GM23338 (cell line): ENCODE measurements at regions not wholly inside any gene's neighbourhood (a gene's known extent, or its start where the extent isn't known, plus 50 kb on each side); places are given as distances from the start of the nearest gene placed in this dataset.
A peak's percentile ranks its signal among the peaks of the same experiment; 100 is the strongest.

Experiments used
- ATAC-seq: fragments of 200-7000 bp; cut with Tn5 transposase; 3 replicates; pipeline ENCODE4 v1.9.1; 2020
- DNase-seq: peaks from one replicate; pipeline ENCODE4 v3.0.0-alpha.2; 2015; ENCODE audit warnings: low spot score
- H2AFZ ChIP-seq: fragments of 200-600 bp; sonication (generic); 2 replicates; pipeline ENCODE4 v1.8.0; 2016; ENCODE audit warnings: antibody characterized with exemption, mild to moderate bottlenecking, moderate library complexity
- H3F3A ChIP-seq: fragments of 200-600 bp; sonication (generic); replicated peaks from 2 replicates; pipeline ENCODE4 v1.8.0; 2017; ENCODE audit warnings: antibody characterized with exemption, mixed run types, low read depth
- H3K27ac ChIP-seq: fragments of 200-600 bp; sonication (generic); 2 replicates; pipeline ENCODE4 v1.6.1; 2016; ENCODE audit warnings: low read depth
- H3K27me3 ChIP-seq: fragments of 200-600 bp; sonication (generic); 2 replicates; pipeline ENCODE4 v1.8.0; 2016; ENCODE audit warnings: mild to moderate bottlenecking, mixed run types, moderate library complexity; ENCODE audit not compliant: insufficient read depth
- H3K36me3 ChIP-seq: fragments of 200-600 bp; sonication (generic); 2 replicates; pipeline ENCODE4 v1.8.0; 2016; ENCODE audit warnings: mild to moderate bottlenecking; ENCODE audit not compliant: insufficient read depth
- H3K4me1 ChIP-seq: fragments of 200-600 bp; sonication (generic); 2 replicates; pipeline ENCODE4 v1.8.0; 2016; ENCODE audit warnings: mild to moderate bottlenecking, moderate library complexity; ENCODE audit not compliant: insufficient read depth
- H3K4me2 ChIP-seq: fragments of 200-600 bp; sonication (generic); 2 replicates; pipeline ENCODE4 v1.7.1; 2017; ENCODE audit warnings: mixed run types
- H3K4me3 ChIP-seq: fragments of 200-600 bp; sonication (generic); 2 replicates; pipeline ENCODE4 v1.6.1; 2016; ENCODE audit warnings: mixed run types
- H3K79me2 ChIP-seq: fragments of 200-600 bp; sonication (generic); replicated peaks from 2 replicates; pipeline ENCODE4 v1.8.0; 2017; ENCODE audit warnings: mild to moderate bottlenecking; ENCODE audit not compliant: insufficient read depth
- H3K9me2 ChIP-seq: fragments of 200-600 bp; sonication (generic); 2 replicates; pipeline ENCODE4 v1.8.0; 2017; ENCODE audit not compliant: insufficient read depth
- H4K20me1 ChIP-seq: fragments of 200-600 bp; sonication (generic); replicated peaks from 2 replicates; pipeline ENCODE4 v1.8.0; 2017; ENCODE audit warnings: mild to moderate bottlenecking; ENCODE audit not compliant: insufficient read depth
- H3K27ac Mint-ChIP-seq: 2 replicates; pipeline ENCODE4 v1.8.0; 2020; ENCODE audit warnings: inconsistent platforms, mild to moderate bottlenecking, moderate library complexity, mixed read lengths
- H3K27me3 Mint-ChIP-seq: 3 replicates; pipeline ENCODE4 v1.8.0; 2022; ENCODE audit warnings: low read depth, mild to moderate bottlenecking, moderate library complexity, mixed read lengths, inconsistent platforms; ENCODE audit not compliant: insufficient read depth, poor library complexity
- H3K36me3 Mint-ChIP-seq: 3 replicates; pipeline ENCODE4 v1.8.0; 2021; ENCODE audit warnings: low read depth, mild to moderate bottlenecking, inconsistent platforms, moderate library complexity, mixed read lengths
- H3K4me1 Mint-ChIP-seq: 3 replicates; pipeline ENCODE4 v1.8.0; 2020; ENCODE audit warnings: mild to moderate bottlenecking, inconsistent platforms, mixed read lengths
- H3K4me3 Mint-ChIP-seq: 3 replicates; pipeline ENCODE4 v1.8.0; 2021; ENCODE audit warnings: moderate library complexity, mild to moderate bottlenecking, inconsistent platforms, mixed read lengths
- H3K9me3 Mint-ChIP-seq: 3 replicates; pipeline ENCODE4 v1.8.0; 2020; ENCODE audit warnings: moderate library complexity, mild to moderate bottlenecking, inconsistent platforms, mixed read lengths
- CREB1 ChIP-seq: fragments of 250-450 bp; sonication (Bioruptor Pico); IDR thresholded peaks from 2 replicates; pipeline ENCODE4 v1.5.0; 2020; ENCODE audit warnings: low read depth, mild to moderate bottlenecking, moderate library complexity
- EZH2 ChIP-seq: fragments of 200-600 bp; sonication (generic); IDR thresholded peaks from one replicate; pipeline ENCODE4 v1.8.0; 2017; ENCODE audit warnings: antibody characterized with exemption, mild to moderate bottlenecking, low read depth; ENCODE audit not compliant: unreplicated experiment
- EZH2phosphoT487 ChIP-seq: fragments of 200-600 bp; sonication (generic); IDR thresholded peaks from one replicate; pipeline ENCODE4 v1.8.1; 2018; ENCODE audit warnings: antibody characterized with exemption; ENCODE audit not compliant: unreplicated experiment
- JUNB ChIP-seq: IDR thresholded peaks from one replicate; pipeline ENCODE4 v1.6.1; 2016; ENCODE audit warnings: antibody characterized with exemption; ENCODE audit not compliant: unreplicated experiment
- NANOG ChIP-seq: IDR thresholded peaks from 2 replicates; pipeline ENCODE4 v1.6.1; 2016; ENCODE audit warnings: antibody characterized with exemption, borderline replicate concordance
- POLR2AphosphoS5 ChIP-seq: IDR thresholded peaks from 2 replicates; pipeline ENCODE4 v1.6.1; 2016; ENCODE audit warnings: antibody characterized with exemption, low read depth
- REST ChIP-seq: IDR thresholded peaks from one replicate; pipeline ENCODE4 v1.6.1; 2018; ENCODE audit warnings: antibody characterized with exemption; ENCODE audit not compliant: unreplicated experiment
- STAT1 ChIP-seq: IDR thresholded peaks from one replicate; pipeline ENCODE4 v1.6.1; 2016; ENCODE audit warnings: antibody characterized with exemption; ENCODE audit not compliant: unreplicated experiment
- TF ChIP-seq, protein P1 (sequence below), 2 experiments: fragments of 200-600 bp in 1 of 2; sonication (generic) in 1 of 2; conservative IDR thresholded peaks; 2 replicates each; pipeline versions ENCODE4 v1.5.1 to v1.6.1; 2016 to 2017; ENCODE audit warnings: antibody characterized with exemption in 2 of 2, low read depth in 2 of 2, mild to moderate bottlenecking in 2 of 2, moderate library complexity in 1 of 2

DNA sequence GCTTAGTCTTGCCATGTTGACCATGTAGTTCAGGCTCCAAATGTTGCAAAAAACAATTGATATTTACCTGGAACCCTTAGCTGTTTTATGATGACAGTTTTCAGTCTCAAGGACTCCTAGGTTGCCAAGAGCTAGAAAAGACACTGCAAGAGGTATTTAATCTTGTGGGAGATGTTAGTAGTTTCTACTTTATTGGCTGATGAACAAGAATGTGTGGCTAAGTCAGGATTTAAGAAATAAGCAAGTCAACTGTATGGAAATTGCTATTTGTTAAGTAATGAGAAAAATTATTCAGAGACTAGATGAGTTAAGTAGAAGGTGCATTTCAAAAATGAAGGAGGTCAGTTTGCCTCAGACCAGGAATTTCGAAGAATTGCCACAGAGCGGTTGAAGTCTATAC is 639.7 kb upstream of the USP24 start:
- Histone ChIP-seq H3K27me3 (no peaks in the 10 kb centered on the region), H4K20me1 (no peaks in the 10 kb centered on the region), H3K9me2 (no peaks in the 10 kb centered on the region), H3K4me2 (no peak overlapping the region), H3K4me3 (no peak overlapping the region), H2AFZ (no peak overlapping the region), H3K36me3 (no peaks in the 10 kb centered on the region), H3K4me1 (no peaks in the 10 kb centered on the region), H3K79me2 (no peaks in the 10 kb centered on the region), H3F3A (no peaks in the 10 kb centered on the region), H3K27ac (no peak overlapping the region)
- Mint-ChIP-seq H3K27ac (no peak overlapping the region), H3K27me3 (peaks cover 4% of the 10 kb centered on the region), H3K4me1 (peaks cover 3% of the 10 kb centered on the region; the same call in 1 of the 3 replicates), H3K9me3 (no peaks in the 10 kb centered on the region), H3K4me3 (no peak overlapping the region), H3K36me3 (no peaks in the 10 kb centered on the region)
- DNase-seq: no peak
- ATAC-seq: no peak
- TF ChIP-seq REST (no peak), CREB1 (no peak), NANOG (no peak), JUNB (no peak), STAT1 (no peak), EZH2phosphoT487 (no peak)

DNA sequence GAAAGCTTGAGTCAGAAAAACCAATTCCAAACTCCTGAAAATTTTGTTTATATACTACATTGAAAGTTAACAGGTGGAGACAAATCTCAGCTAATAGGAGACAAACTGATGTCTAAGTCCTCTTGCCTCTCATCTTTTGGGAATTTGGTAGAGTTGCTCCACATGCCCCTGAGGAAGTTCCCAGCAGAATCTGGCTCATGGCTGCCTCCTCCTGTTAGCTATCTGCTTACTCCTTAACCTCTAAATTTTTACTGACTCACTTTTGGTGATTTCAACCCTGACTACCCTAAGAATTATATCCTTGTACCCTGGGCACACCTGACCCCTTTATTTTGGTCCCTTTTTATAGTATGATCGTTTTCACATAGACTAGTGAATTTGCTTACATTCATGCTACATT is 633.7 kb upstream of the USP24 start:
- DNase-seq (peak; percentile 68), ATAC-seq (peak; percentile 72)
- Mint-ChIP-seq H3K4me3 (no peak overlapping the region), H3K36me3 (no peaks in the 10 kb centered on the region), H3K27me3 (no peaks in the 10 kb centered on the region), H3K4me1 (no peaks in the 10 kb centered on the region), H3K27ac (peak overlapping the region; percentile 33; the same call in 1 of the 2 replicates), H3K9me3 (no peaks in the 10 kb centered on the region)
- no peak overlapping the region for H3K4me3 ChIP-seq
- H3K4me2 ChIP-seq: no peak overlapping the region
- no peak for TF ChIP-seq EZH2
- TF ChIP-seq, protein P1, sequence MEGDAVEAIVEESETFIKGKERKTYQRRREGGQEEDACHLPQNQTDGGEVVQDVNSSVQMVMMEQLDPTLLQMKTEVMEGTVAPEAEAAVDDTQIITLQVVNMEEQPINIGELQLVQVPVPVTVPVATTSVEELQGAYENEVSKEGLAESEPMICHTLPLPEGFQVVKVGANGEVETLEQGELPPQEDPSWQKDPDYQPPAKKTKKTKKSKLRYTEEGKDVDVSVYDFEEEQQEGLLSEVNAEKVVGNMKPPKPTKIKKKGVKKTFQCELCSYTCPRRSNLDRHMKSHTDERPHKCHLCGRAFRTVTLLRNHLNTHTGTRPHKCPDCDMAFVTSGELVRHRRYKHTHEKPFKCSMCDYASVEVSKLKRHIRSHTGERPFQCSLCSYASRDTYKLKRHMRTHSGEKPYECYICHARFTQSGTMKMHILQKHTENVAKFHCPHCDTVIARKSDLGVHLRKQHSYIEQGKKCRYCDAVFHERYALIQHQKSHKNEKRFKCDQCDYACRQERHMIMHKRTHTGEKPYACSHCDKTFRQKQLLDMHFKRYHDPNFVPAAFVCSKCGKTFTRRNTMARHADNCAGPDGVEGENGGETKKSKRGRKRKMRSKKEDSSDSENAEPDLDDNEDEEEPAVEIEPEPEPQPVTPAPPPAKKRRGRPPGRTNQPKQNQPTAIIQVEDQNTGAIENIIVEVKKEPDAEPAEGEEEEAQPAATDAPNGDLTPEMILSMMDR (conservative IDR thresholded peaks at IDR 0.05; ENCODE audit: low read depth in 2 of 2): peak; percentile 53 to 71
- no peak for TF ChIP-seq POLR2AphosphoS5
- H4K20me1 ChIP-seq: no peaks in the 10 kb centered on the region
- H2AFZ ChIP-seq: no peak overlapping the region
- H3K9me2 ChIP-seq: no peaks in the 10 kb centered on the region
- no peaks in the 10 kb centered on the region for H3K27me3 ChIP-seq
- no peak overlapping the region for H3K27ac ChIP-seq
- no peaks in the 10 kb centered on the region for H3F3A ChIP-seq
- no peaks in the 10 kb centered on the region for H3K79me2 ChIP-seq
- H3K36me3 ChIP-seq: no peaks in the 10 kb centered on the region
- H3K4me1 ChIP-seq: no peaks in the 10 kb centered on the region
